Neural cell (in vitro differentiated cells): ENCODE measurements at regions not wholly inside any gene's neighbourhood (a gene's known extent, or its start where the extent isn't known, plus 50 kb on each side); places are given as distances from the start of the nearest gene placed in this dataset.

ENCODE experiments used
- CTCF ChIP-seq: fragments of 450-650 bp; IDR thresholded peaks from 2 replicates; pipeline ENCODE4 v1.5.1; 2014; ENCODE audit warnings: antibody characterized with exemption, mild to moderate bottlenecking, moderate library complexity; ENCODE audit not compliant: poor library complexity, severe bottlenecking
- EP300 ChIP-seq: fragments of 450-650 bp; conservative IDR thresholded peaks from 2 replicates; pipeline ENCODE4 v1.6.1; 2014; ENCODE audit warnings: antibody characterized with exemption, mild to moderate bottlenecking, moderate library complexity; ENCODE audit not compliant: poor library complexity, severe bottlenecking
- MXI1 ChIP-seq: fragments of 450-650 bp; conservative IDR thresholded peaks from 2 replicates; pipeline ENCODE4 v1.6.1; 2014; ENCODE audit warnings: antibody characterized with exemption, mild to moderate bottlenecking; ENCODE audit not compliant: poor library complexity, severe bottlenecking
- POLR2AphosphoS5 ChIP-seq: IDR thresholded peaks from 2 replicates; pipeline ENCODE4 v1.6.1; 2012
- SMC3 ChIP-seq: fragments of 450-650 bp; conservative IDR thresholded peaks from 2 replicates; pipeline ENCODE4 v1.6.1; 2014; ENCODE audit warnings: antibody characterized with exemption, mild to moderate bottlenecking, moderate library complexity; ENCODE audit not compliant: poor library complexity
- TAF1 ChIP-seq: IDR thresholded peaks from 2 replicates; pipeline ENCODE4 v1.6.1; 2012; ENCODE audit warnings: low read depth

DNA sequence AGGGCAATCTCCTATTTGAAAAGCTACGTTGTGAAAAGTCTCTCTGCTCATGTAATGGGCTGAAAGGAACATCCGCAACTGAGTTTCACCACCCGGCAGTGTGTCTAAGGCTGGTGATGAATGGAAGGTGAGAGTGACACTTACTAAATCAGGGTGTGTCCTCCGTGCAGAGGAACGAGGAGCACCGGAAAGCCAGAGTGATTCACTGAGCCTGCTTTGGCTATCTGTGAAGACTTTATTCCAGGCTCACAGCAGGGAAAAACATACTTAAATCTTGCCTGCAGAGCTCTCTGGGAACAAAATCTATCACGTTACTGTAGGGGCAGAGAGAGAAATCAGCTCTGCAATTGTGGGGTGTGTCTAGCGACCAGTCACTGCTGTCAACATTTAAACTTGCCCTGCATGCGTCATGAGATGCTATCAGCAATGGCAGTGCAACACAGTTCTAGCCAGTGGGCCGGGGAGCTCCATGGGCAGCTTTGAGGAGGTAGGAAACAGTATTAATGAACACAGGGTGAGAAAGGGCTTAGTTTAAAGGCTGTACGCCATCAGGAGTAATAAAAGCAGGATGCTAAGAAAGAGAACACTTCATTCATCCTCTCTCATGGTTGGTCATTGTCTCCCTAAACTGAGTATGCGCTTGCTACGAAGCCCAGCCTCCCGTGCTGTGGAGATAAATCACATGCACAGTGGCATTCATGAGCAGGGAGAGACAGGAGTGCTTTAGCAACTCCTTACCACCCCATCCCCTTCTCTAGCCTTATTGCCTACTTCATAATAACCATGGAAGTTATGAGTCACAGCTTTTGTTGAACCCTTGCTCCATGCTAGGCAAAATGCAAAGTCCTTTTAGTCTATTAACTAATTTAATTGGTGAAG lies 542.7 kb upstream of the ADAMTS9 start:
- no peak for TF ChIP-seq CTCF
- TF ChIP-seq TAF1 = no peak
- no peak for TF ChIP-seq MXI1
- no peak for TF ChIP-seq POLR2AphosphoS5
- TF ChIP-seq SMC3 = no peak
- TF ChIP-seq EP300 = no peak
